HEK293 (cell line): ENCODE measurements at regions not wholly inside any gene's neighbourhood (a gene's known extent, or its start where the extent isn't known, plus 50 kb on each side); places are given as distances from the start of the nearest gene placed in this dataset.

Experiments used
- CTCF ChIA-PET: fragments of 350-600 bp; formaldehyde crosslinking; extraction: SDS; loops from one replicate; lab custom pipeline; 2021; ENCODE audit warnings: antibody characterized with exemption; lab: Yijun Ruan, JAX
- POLR2A ChIA-PET: fragments of 300-600 bp; formaldehyde crosslinking; extraction: SDS; loops from one replicate; lab custom pipeline; 2020; ENCODE audit warnings: antibody characterized with exemption, inconsistent platforms; lab: Yijun Ruan, JAX
- H3K27ac ChIP-seq: fragments of 200-500 bp; sonication (Bioruptor generic); 2 replicates; pipeline ENCODE4 v1.5.1; 2014; ENCODE audit warnings: low read depth, low read length, control low read depth, inconsistent platforms; ENCODE audit errors: extremely low read depth
- H3K36me3 ChIP-seq, 2 experiments: fragments of 200-500 bp in 1 of 2; sonication (Bioruptor generic) in 1 of 2; 1 replicate in 1 of 2; 2 replicates in 1 of 2; pipeline ENCODE4 v1.5.1; 2014 to 2017; ENCODE audit warnings: inconsistent platforms in 2 of 2, low read length in 2 of 2; ENCODE audit not compliant: control insufficient read depth in 2 of 2, insufficient read depth in 1 of 2
- H3K4me1 ChIP-seq: fragments of 200-500 bp; sonication (Bioruptor generic); 2 replicates; pipeline ENCODE4 v1.5.1; 2014; ENCODE audit warnings: mild to moderate bottlenecking, low read length, inconsistent platforms; ENCODE audit not compliant: control insufficient read depth, insufficient read depth
- H3K4me3 ChIP-seq: 2 replicates; pipeline ENCODE4 v1.5.1; 2011; ENCODE audit warnings: low read depth, mild to moderate bottlenecking, control low read depth, low read length, moderate library complexity
- H3K9me3 ChIP-seq: fragments of 200-500 bp; sonication (Bioruptor generic); 2 replicates; pipeline ENCODE4 v1.5.1; 2014; ENCODE audit warnings: low read depth, low read length, inconsistent platforms; ENCODE audit not compliant: control insufficient read depth, insufficient read depth
- GLIS2 ChIP-seq: fragments of 450-650 bp; formaldehyde crosslinking; IDR thresholded peaks from 2 replicates; pipeline ENCODE4 v1.5.1; 2016; ENCODE audit warnings: missing biosample characterization, missing genetic modification characterization
- HOXC10 ChIP-seq: sonication (generic); formaldehyde crosslinking; IDR thresholded peaks from 2 replicates; pipeline ENCODE4 v1.8.1; 2023; ENCODE audit warnings: mild to moderate bottlenecking, missing genetic modification reagents
- PRDM4 ChIP-seq: fragments of 450-650 bp; formaldehyde crosslinking; IDR thresholded peaks from 2 replicates; pipeline ENCODE4 v1.5.1; 2017; ENCODE audit warnings: missing biosample characterization, missing genetic modification characterization
- SCRT2 ChIP-seq: fragments of 450-650 bp; formaldehyde crosslinking; IDR thresholded peaks from 2 replicates; pipeline ENCODE4 v1.5.1; 2016; ENCODE audit warnings: missing biosample characterization, missing genetic modification characterization
- TRIM28 ChIP-seq: IDR thresholded peaks from 2 replicates; pipeline ENCODE4 v1.6.1; 2011; ENCODE audit warnings: low read length, control low read depth, borderline replicate concordance
- ZBTB11 ChIP-seq: fragments of 450-650 bp; formaldehyde crosslinking; conservative IDR thresholded peaks from 2 replicates; pipeline ENCODE4 v1.5.1; 2016; ENCODE audit warnings: low read depth, missing biosample characterization, missing genetic modification characterization
- ZNF114 ChIP-seq: fragments of 450-650 bp; formaldehyde crosslinking; IDR thresholded peaks from 2 replicates; pipeline ENCODE4 v1.5.0; 2017; ENCODE audit warnings: missing biosample characterization, missing genetic modification characterization
- ZNF221 ChIP-seq: fragments of 450-650 bp; formaldehyde crosslinking; IDR thresholded peaks from 2 replicates; pipeline ENCODE4 v1.5.1; 2017; ENCODE audit warnings: missing biosample characterization, missing genetic modification characterization, borderline replicate concordance
- ZNF23 ChIP-seq: fragments of 450-650 bp; formaldehyde crosslinking; IDR thresholded peaks from 2 replicates; pipeline ENCODE4 v1.5.1; 2016; ENCODE audit warnings: missing biosample characterization, missing genetic modification characterization, borderline replicate concordance
- ZNF26 ChIP-seq: fragments of 450-650 bp; formaldehyde crosslinking; IDR thresholded peaks from 2 replicates; pipeline ENCODE4 v1.5.1; 2016; ENCODE audit warnings: missing biosample characterization, missing genetic modification characterization
- ZNF48 ChIP-seq: fragments of 450-650 bp; formaldehyde crosslinking; IDR thresholded peaks from 2 replicates; pipeline ENCODE4 v1.5.1; 2016; ENCODE audit warnings: missing biosample characterization, missing genetic modification characterization
- ZNF514 ChIP-seq: fragments of 450-650 bp; formaldehyde crosslinking; IDR thresholded peaks from 2 replicates; pipeline ENCODE4 v1.5.1; 2016; ENCODE audit warnings: missing biosample characterization, missing genetic modification characterization
- ZNF521 ChIP-seq: fragments of 450-650 bp; formaldehyde crosslinking; IDR thresholded peaks from 2 replicates; pipeline ENCODE4 v1.5.1; 2017; ENCODE audit warnings: missing biosample characterization, mild to moderate bottlenecking, missing genetic modification characterization
- ZNF544 ChIP-seq: fragments of 450-650 bp; formaldehyde crosslinking; IDR thresholded peaks from 2 replicates; pipeline ENCODE4 v1.5.0; 2017; ENCODE audit warnings: missing biosample characterization, missing genetic modification characterization
- ZNF624 ChIP-seq: fragments of 450-650 bp; formaldehyde crosslinking; IDR thresholded peaks from 2 replicates; pipeline ENCODE4 v1.5.1; 2017; ENCODE audit warnings: missing biosample characterization, missing genetic modification characterization
- ZSCAN23 ChIP-seq: fragments of 450-650 bp; formaldehyde crosslinking; IDR thresholded peaks from 2 replicates; pipeline ENCODE4 v1.5.1; 2016; ENCODE audit warnings: missing biosample characterization, missing genetic modification characterization
- ZXDB ChIP-seq: fragments of 450-650 bp; formaldehyde crosslinking; IDR thresholded peaks from 2 replicates; pipeline ENCODE4 v1.5.1; 2016; ENCODE audit warnings: missing biosample characterization, missing genetic modification characterization
- TF ChIP-seq, protein P1 (sequence below): fragments of 450-650 bp; formaldehyde crosslinking; IDR thresholded peaks from 2 replicates; pipeline ENCODE4 v1.5.1; 2017; ENCODE audit warnings: missing biosample characterization, missing genetic modification characterization
- TF ChIP-seq, protein P2 (sequence below): fragments of 450-650 bp; formaldehyde crosslinking; IDR thresholded peaks from 2 replicates; pipeline ENCODE4 v1.5.1; 2017; ENCODE audit warnings: missing biosample characterization, mild to moderate bottlenecking, missing genetic modification characterization, moderate library complexity
- TF ChIP-seq, protein P3 (sequence below): fragments of 450-650 bp; formaldehyde crosslinking; IDR thresholded peaks from 2 replicates; pipeline ENCODE4 v1.5.1; 2016; ENCODE audit warnings: missing biosample characterization, missing genetic modification characterization

GRCh38 chr7:114342431-114343179 is 72.0 kb upstream of the FOXP2 start:
- Histone ChIP-seq H3K4me1 (no peaks in the 10 kb centered on the region), H3K27ac (no peak overlapping the region), H3K36me3 (no peaks in the 10 kb centered on the region), H3K9me3 (no peaks in the 10 kb centered on the region), H3K4me3 (no peak overlapping the region)
- CTCF ChIA-PET: no interaction called here
- POLR2A ChIA-PET: no interaction called here
- TF ChIP-seq ZNF521 (tag by site-specific recombination): no peak
- no peak for TF ChIP-seq ZBTB11 (tag by site-specific recombination)
- no peak for TF ChIP-seq HOXC10 (CRISPR knock-in tag)
- TF ChIP-seq ZNF221 (tag by site-specific recombination): no peak
- no peak for TF ChIP-seq ZNF26 (tag by site-specific recombination)
- TF ChIP-seq, protein P1, sequence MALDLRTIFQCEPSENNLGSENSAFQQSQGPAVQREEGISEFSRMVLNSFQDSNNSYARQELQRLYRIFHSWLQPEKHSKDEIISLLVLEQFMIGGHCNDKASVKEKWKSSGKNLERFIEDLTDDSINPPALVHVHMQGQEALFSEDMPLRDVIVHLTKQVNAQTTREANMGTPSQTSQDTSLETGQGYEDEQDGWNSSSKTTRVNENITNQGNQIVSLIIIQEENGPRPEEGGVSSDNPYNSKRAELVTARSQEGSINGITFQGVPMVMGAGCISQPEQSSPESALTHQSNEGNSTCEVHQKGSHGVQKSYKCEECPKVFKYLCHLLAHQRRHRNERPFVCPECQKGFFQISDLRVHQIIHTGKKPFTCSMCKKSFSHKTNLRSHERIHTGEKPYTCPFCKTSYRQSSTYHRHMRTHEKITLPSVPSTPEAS (tag by site-specific recombination): no peak
- no peak for TF ChIP-seq SCRT2 (tag by site-specific recombination)
- no peak for TF ChIP-seq PRDM4 (tag by site-specific recombination)
- TF ChIP-seq ZNF23 (tag by site-specific recombination): no peak
- TF ChIP-seq ZNF624 (tag by site-specific recombination): no peak
- no peak for TF ChIP-seq ZNF114 (tag by site-specific recombination)
- TF ChIP-seq TRIM28: no peak
- no peak for TF ChIP-seq ZNF514 (tag by site-specific recombination)
- no peak for TF ChIP-seq GLIS2 (tag by site-specific recombination)
- no peak for TF ChIP-seq ZNF48 (tag by site-specific recombination)
- no peak for TF ChIP-seq ZXDB
- no peak for TF ChIP-seq ZNF544 (tag by site-specific recombination)
- TF ChIP-seq, protein P2, sequence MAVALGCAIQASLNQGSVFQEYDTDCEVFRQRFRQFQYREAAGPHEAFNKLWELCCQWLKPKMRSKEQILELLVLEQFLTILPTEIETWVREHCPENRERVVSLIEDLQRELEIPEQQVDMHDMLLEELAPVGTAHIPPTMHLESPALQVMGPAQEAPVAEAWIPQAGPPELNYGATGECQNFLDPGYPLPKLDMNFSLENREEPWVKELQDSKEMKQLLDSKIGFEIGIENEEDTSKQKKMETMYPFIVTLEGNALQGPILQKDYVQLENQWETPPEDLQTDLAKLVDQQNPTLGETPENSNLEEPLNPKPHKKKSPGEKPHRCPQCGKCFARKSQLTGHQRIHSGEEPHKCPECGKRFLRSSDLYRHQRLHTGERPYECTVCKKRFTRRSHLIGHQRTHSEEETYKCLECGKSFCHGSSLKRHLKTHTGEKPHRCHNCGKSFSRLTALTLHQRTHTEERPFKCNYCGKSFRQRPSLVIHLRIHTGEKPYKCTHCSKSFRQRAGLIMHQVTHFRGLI: no peak
- TF ChIP-seq, protein P3, sequence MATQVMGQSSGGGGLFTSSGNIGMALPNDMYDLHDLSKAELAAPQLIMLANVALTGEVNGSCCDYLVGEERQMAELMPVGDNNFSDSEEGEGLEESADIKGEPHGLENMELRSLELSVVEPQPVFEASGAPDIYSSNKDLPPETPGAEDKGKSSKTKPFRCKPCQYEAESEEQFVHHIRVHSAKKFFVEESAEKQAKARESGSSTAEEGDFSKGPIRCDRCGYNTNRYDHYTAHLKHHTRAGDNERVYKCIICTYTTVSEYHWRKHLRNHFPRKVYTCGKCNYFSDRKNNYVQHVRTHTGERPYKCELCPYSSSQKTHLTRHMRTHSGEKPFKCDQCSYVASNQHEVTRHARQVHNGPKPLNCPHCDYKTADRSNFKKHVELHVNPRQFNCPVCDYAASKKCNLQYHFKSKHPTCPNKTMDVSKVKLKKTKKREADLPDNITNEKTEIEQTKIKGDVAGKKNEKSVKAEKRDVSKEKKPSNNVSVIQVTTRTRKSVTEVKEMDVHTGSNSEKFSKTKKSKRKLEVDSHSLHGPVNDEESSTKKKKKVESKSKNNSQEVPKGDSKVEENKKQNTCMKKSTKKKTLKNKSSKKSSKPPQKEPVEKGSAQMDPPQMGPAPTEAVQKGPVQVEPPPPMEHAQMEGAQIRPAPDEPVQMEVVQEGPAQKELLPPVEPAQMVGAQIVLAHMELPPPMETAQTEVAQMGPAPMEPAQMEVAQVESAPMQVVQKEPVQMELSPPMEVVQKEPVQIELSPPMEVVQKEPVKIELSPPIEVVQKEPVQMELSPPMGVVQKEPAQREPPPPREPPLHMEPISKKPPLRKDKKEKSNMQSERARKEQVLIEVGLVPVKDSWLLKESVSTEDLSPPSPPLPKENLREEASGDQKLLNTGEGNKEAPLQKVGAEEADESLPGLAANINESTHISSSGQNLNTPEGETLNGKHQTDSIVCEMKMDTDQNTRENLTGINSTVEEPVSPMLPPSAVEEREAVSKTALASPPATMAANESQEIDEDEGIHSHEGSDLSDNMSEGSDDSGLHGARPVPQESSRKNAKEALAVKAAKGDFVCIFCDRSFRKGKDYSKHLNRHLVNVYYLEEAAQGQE (tag by site-specific recombination): no peak
- TF ChIP-seq ZSCAN23 (tag by site-specific recombination): no peak
